ENCODE measurements at regions not wholly inside any gene's neighbourhood (a gene's known extent, or its start where the extent isn't known, plus 50 kb on each side); places are given as distances from the start of the nearest gene placed in this dataset.

GRCh38 chr10:131825960-131826650, 74.7 kb upstream of the PPP2R2D start:
- H3K27ac ChIP-seq (ENCODE audit: low read length): no peak overlapping the region
- H3K9ac ChIP-seq (ENCODE audit: low read length): no peak overlapping the region
- no peaks in the 10 kb centered on the region for H3K79me2 ChIP-seq (replicated peaks; ENCODE audit: insufficient read depth, low read length)
- H3K9me3 ChIP-seq (ENCODE audit: low read length): no peaks in the 10 kb centered on the region
- no peak overlapping the region for H3K4me2 ChIP-seq (ENCODE audit: low read length)
- H3K9me2 ChIP-seq (ENCODE audit: insufficient read depth, low read length): no peaks in the 10 kb centered on the region
- no peak for TF ChIP-seq EP300 (conservative IDR thresholded peaks at IDR 0.05; ENCODE audit: poor library complexity, severe bottlenecking)
- TF ChIP-seq POLR2AphosphoS5 (IDR thresholded peaks at IDR 0.05): no peak
- no peak for TF ChIP-seq EZH2 (IDR thresholded peaks at IDR 0.05; ENCODE audit: borderline replicate concordance, insufficient read depth, low read length, poor library complexity, severe bottlenecking)
- TF ChIP-seq RAD21 (conservative IDR thresholded peaks at IDR 0.05): no peak
- TF ChIP-seq MXI1 (conservative IDR thresholded peaks at IDR 0.05; ENCODE audit: poor library complexity, severe bottlenecking): no peak
- TF ChIP-seq SMC3 (conservative IDR thresholded peaks at IDR 0.05; ENCODE audit: poor library complexity): no peak
- TF ChIP-seq, protein P1, sequence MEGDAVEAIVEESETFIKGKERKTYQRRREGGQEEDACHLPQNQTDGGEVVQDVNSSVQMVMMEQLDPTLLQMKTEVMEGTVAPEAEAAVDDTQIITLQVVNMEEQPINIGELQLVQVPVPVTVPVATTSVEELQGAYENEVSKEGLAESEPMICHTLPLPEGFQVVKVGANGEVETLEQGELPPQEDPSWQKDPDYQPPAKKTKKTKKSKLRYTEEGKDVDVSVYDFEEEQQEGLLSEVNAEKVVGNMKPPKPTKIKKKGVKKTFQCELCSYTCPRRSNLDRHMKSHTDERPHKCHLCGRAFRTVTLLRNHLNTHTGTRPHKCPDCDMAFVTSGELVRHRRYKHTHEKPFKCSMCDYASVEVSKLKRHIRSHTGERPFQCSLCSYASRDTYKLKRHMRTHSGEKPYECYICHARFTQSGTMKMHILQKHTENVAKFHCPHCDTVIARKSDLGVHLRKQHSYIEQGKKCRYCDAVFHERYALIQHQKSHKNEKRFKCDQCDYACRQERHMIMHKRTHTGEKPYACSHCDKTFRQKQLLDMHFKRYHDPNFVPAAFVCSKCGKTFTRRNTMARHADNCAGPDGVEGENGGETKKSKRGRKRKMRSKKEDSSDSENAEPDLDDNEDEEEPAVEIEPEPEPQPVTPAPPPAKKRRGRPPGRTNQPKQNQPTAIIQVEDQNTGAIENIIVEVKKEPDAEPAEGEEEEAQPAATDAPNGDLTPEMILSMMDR (IDR thresholded peaks at IDR 0.05; ENCODE audit: poor library complexity, severe bottlenecking): no peak
- TF ChIP-seq TAF1 (IDR thresholded peaks at IDR 0.05; ENCODE audit: low read depth): no peak
- TF ChIP-seq, protein P2, sequence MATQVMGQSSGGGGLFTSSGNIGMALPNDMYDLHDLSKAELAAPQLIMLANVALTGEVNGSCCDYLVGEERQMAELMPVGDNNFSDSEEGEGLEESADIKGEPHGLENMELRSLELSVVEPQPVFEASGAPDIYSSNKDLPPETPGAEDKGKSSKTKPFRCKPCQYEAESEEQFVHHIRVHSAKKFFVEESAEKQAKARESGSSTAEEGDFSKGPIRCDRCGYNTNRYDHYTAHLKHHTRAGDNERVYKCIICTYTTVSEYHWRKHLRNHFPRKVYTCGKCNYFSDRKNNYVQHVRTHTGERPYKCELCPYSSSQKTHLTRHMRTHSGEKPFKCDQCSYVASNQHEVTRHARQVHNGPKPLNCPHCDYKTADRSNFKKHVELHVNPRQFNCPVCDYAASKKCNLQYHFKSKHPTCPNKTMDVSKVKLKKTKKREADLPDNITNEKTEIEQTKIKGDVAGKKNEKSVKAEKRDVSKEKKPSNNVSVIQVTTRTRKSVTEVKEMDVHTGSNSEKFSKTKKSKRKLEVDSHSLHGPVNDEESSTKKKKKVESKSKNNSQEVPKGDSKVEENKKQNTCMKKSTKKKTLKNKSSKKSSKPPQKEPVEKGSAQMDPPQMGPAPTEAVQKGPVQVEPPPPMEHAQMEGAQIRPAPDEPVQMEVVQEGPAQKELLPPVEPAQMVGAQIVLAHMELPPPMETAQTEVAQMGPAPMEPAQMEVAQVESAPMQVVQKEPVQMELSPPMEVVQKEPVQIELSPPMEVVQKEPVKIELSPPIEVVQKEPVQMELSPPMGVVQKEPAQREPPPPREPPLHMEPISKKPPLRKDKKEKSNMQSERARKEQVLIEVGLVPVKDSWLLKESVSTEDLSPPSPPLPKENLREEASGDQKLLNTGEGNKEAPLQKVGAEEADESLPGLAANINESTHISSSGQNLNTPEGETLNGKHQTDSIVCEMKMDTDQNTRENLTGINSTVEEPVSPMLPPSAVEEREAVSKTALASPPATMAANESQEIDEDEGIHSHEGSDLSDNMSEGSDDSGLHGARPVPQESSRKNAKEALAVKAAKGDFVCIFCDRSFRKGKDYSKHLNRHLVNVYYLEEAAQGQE (IDR thresholded peaks at IDR 0.05; ENCODE audit: borderline replicate concordance): no peak
- no peak overlapping the region for H2AFZ ChIP-seq (ENCODE audit: low read depth, low read length)
- no peaks in the 10 kb centered on the region for H3F3A ChIP-seq (ENCODE audit: insufficient read depth, low read length, poor library complexity, severe bottlenecking)
- H4K20me1 ChIP-seq (ENCODE audit: insufficient read depth): no peaks in the 10 kb centered on the region
- no peaks in the 10 kb centered on the region for H3K27me3 ChIP-seq (ENCODE audit: insufficient read depth, low read depth, low read length)
- no peaks in the 10 kb centered on the region for H3K36me3 ChIP-seq (ENCODE audit: insufficient read depth, low read length)
- H3K4me3 ChIP-seq (ENCODE audit: low read length): no peak overlapping the region

- no peaks in the 10 kb centered on the region for H3K9me2 ChIP-seq (ENCODE audit: insufficient read depth, low read length)
- H3K9ac ChIP-seq (ENCODE audit: low read length): no peak overlapping the region
- no peak overlapping the region for H3K4me2 ChIP-seq (ENCODE audit: low read length)
- H3K36me3 ChIP-seq (ENCODE audit: insufficient read depth, low read length): no peaks in the 10 kb centered on the region
- H3K4me3 ChIP-seq (ENCODE audit: low read length): no peak overlapping the region
- no peaks in the 10 kb centered on the region for H3K27me3 ChIP-seq (ENCODE audit: insufficient read depth, low read depth, low read length)
- no peaks in the 10 kb centered on the region for H4K20me1 ChIP-seq (ENCODE audit: insufficient read depth)
- H3K27ac ChIP-seq (ENCODE audit: low read length): no peak overlapping the region
- H2AFZ ChIP-seq (ENCODE audit: low read depth, low read length): no peak overlapping the region
- no peaks in the 10 kb centered on the region for H3F3A ChIP-seq (ENCODE audit: insufficient read depth, low read length, poor library complexity, severe bottlenecking)
- TF ChIP-seq POLR2AphosphoS5 (IDR thresholded peaks at IDR 0.05): no peak
- TF ChIP-seq TAF1 (IDR thresholded peaks at IDR 0.05; ENCODE audit: low read depth): no peak
- H3K9me3 ChIP-seq (ENCODE audit: low read length): no peaks in the 10 kb centered on the region
- H3K79me2 ChIP-seq (replicated peaks; ENCODE audit: insufficient read depth, low read length): no peaks in the 10 kb centered on the region
Observed at GRCh38 chr10:131829156-131829930, 71.5 kb upstream of the PPP2R2D start.
